PC-3 (cell line): ENCODE measurements at regions not wholly inside any gene's neighbourhood (a gene's known extent, or its start where the extent isn't known, plus 50 kb on each side); places are given as distances from the start of the nearest gene placed in this dataset.

Source experiments
- CTCF ChIP-seq: fragments of 300-600 bp; sonication (generic); conservative IDR thresholded peaks from 2 replicates; pipeline ENCODE4 v1.5.1; 2017; ENCODE audit warnings: antibody characterized with exemption, low read depth, mild to moderate bottlenecking, low read length
- EZH2phosphoT487 ChIP-seq: fragments of 300-600 bp; sonication (generic); IDR thresholded peaks from 2 replicates; pipeline ENCODE4 v1.6.1; 2018; ENCODE audit warnings: mild to moderate bottlenecking, antibody characterized with exemption, low read length, borderline replicate concordance

- no peak for TF ChIP-seq CTCF
- no peak for TF ChIP-seq EZH2phosphoT487
Observed at GRCh38 chr6:140544431-140544830, 1170.0 kb upstream of the CITED2 start.
